BLaER1 treated with 17β-estradiol and CSF1 and Interleukin-3, amounts not matched to agents 10 nM and 100 nM (cell line): ENCODE measurements at regions not wholly inside any gene's neighbourhood (a gene's known extent, or its start where the extent isn't known, plus 50 kb on each side); places are given as distances from the start of the nearest gene placed in this dataset.
"Not testable (repeated sequence)": the region's sequence is repeated elsewhere in the genome, so short reads cannot be mapped to it uniquely, and the experiment has no call there.

Experiments
- H3K27ac ChIP-seq, 11 experiments: shearing (Covaris generic); formaldehyde crosslinking; 2 replicates each; pipeline ENCODE4 v1.8.1; 2022
- H3K27me3 ChIP-seq, 11 experiments: shearing (Covaris generic); formaldehyde crosslinking; 2 replicates each; pipeline ENCODE4 v1.8.1; 2022
- H3K36me3 ChIP-seq, 11 experiments: shearing (Covaris generic); formaldehyde crosslinking; 2 replicates each; pipeline ENCODE4 v1.8.1; 2022
- H3K4me1 ChIP-seq, 10 experiments: shearing (Covaris generic); formaldehyde crosslinking; 2 replicates each; pipeline ENCODE4 v1.8.1; 2022
- H3K4me2 ChIP-seq, 11 experiments: shearing (Covaris generic); formaldehyde crosslinking; 2 replicates each; pipeline ENCODE4 v1.8.1; 2022
- H3K4me3 ChIP-seq, 10 experiments: shearing (Covaris generic); formaldehyde crosslinking; 2 replicates each; pipeline ENCODE4 v1.8.1; 2022
- H3K9ac ChIP-seq, 11 experiments: shearing (Covaris generic); formaldehyde crosslinking; 2 replicates each; pipeline ENCODE4 v1.8.1; 2022
- H3K9me3 ChIP-seq, 11 experiments: shearing (Covaris generic); formaldehyde crosslinking; replicated peaks in 1 of 11; 2 replicates each; pipeline ENCODE4 v1.8.1; 2022
- H4K20me1 ChIP-seq, 11 experiments: shearing (Covaris generic); formaldehyde crosslinking; 2 replicates each; pipeline ENCODE4 v1.8.1; 2022
- Cebpa-rat ChIP-seq, 11 experiments: shearing (Covaris generic); IDR thresholded peaks; 2 replicates each; pipeline ENCODE4 v1.8.1; 2022

- H3K9me3 ChIP-seq, result peaks cover 32 to 52% (median 47%) of the 10 kb centered on the region in 11 experiments
- H3K4me2 ChIP-seq, result peak overlapping the region in 9 of 11 experiments; percentile 14 to 54 (median 35); a peak in 18 of 22 replicates
- TF ChIP-seq Cebpa-rat (IDR thresholded peaks at IDR 0.05), result no peak
- peaks cover 21 to 32% (median 29%) of the 10 kb centered on the region in 10 experiments for H3K4me1 ChIP-seq
- no peaks in the 10 kb centered on the region for H3K27me3 ChIP-seq
- no peak overlapping the region; a peak in 1 of 20 replicates for H3K4me3 ChIP-seq
- H3K27ac ChIP-seq, result no peak overlapping the region
- H3K36me3 ChIP-seq, result peaks cover 0 to 8% (median 0%) of the 10 kb centered on the region in 11 experiments; a peak in 2 of 22 replicates
- no peak overlapping the region for H3K9ac ChIP-seq
- H4K20me1 ChIP-seq, result no peaks in the 10 kb centered on the region
Measured at GRCh38 chr3:194884649-194885315, 199.1 kb downstream of the FAM43A start.

- Histone ChIP-seq H3K4me3 (no peak overlapping the region), H3K27me3 (no peaks in the 10 kb centered on the region), H3K9ac (no peak overlapping the region), H3K4me2 (no peak overlapping the region), H3K36me3 (peaks cover 0 to 8% (median 0%) of the 10 kb centered on the region in 11 experiments; a peak in 2 of 22 replicates), H4K20me1 (no peaks in the 10 kb centered on the region), H3K4me1 (peaks cover 11 to 29% (median 22%) of the 10 kb centered on the region in 10 experiments), H3K27ac (no peak overlapping the region), H3K9me3 (peaks cover 32 to 52% (median 47%) of the 10 kb centered on the region in 11 experiments)
- TF ChIP-seq Cebpa-rat (IDR thresholded peaks at IDR 0.05), result no peak
Measured at GRCh38 chr3:194885766-194886165, 200.1 kb downstream of the FAM43A start.

DNA sequence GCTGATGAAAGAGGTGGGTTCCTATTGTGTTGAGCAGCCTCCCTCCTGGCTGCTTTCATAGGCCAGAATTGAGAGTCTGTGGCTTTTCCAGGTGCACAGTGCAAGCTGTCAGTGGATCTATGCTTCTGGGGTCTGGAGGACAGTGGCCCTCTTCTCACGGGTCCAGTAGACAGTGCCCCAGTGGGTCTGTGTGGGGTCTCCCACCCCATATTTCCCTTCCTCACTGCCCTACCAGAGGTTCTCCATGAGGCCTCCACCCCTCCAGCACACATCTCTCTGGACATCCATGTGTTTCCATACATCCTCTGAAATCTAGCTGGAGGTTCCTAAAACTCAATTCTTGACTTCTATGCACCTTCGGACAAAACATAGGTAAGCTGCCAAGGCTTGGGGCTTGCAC is 201.2 kb downstream of the FAM43A start:
- H4K20me1 ChIP-seq, result no peaks in the 10 kb centered on the region
- no peak for TF ChIP-seq Cebpa-rat (IDR thresholded peaks at IDR 0.05)

GRCh38 chr3:194888062-194888461 is 202.4 kb downstream of the FAM43A start:
- not testable (repeated sequence) for H3K4me3 ChIP-seq, H3K36me3 ChIP-seq, H3K27ac ChIP-seq, H3K9ac ChIP-seq, H3K4me2 ChIP-seq, H4K20me1 ChIP-seq, H3K27me3 ChIP-seq
- Histone ChIP-seq H3K9me3 (peaks cover 30 to 48% (median 41%) of the 10 kb centered on the region in 11 experiments), H3K4me1 (peaks cover 0 to 20% (median 11%) of the 10 kb centered on the region in 10 experiments; a peak in 17 of 20 replicates)

More for the DNA sequence above, 201.2 kb downstream of the FAM43A start:
- H3K9me3 ChIP-seq, result peaks cover 32 to 52% (median 47%) of the 10 kb centered on the region in 11 experiments
- no peaks in the 10 kb centered on the region for H3K27me3 ChIP-seq
- H3K4me1 ChIP-seq, result peaks cover under 1 to 20% (median 11%) of the 10 kb centered on the region in 10 experiments; a peak in 19 of 20 replicates
- H3K9ac ChIP-seq, result no peak overlapping the region
- H3K4me2 ChIP-seq, result no peak overlapping the region
- H3K27ac ChIP-seq, result no peak overlapping the region
- H3K4me3 ChIP-seq, result no peak overlapping the region
- H3K36me3 ChIP-seq, result peaks cover 0 to 8% (median 0%) of the 10 kb centered on the region in 11 experiments; a peak in 2 of 22 replicates

- Histone ChIP-seq H3K4me1 (peaks cover 0 to 20% (median 11%) of the 10 kb centered on the region in 10 experiments; a peak in 17 of 20 replicates), H3K4me2 (no peak overlapping the region), H3K4me3 (no peak overlapping the region), H3K27me3 (no peaks in the 10 kb centered on the region), H3K36me3 (peaks cover 0 to 3% (median 0%) of the 10 kb centered on the region in 11 experiments; a peak in 2 of 22 replicates), H3K9me3 (peaks cover 22 to 45% (median 39%) of the 10 kb centered on the region in 11 experiments), H4K20me1 (no peaks in the 10 kb centered on the region), H3K27ac (no peak overlapping the region), H3K9ac (no peak overlapping the region)
- no peak for TF ChIP-seq Cebpa-rat (IDR thresholded peaks at IDR 0.05)
Measured at GRCh38 chr3:194888916-194889315, 203.2 kb downstream of the FAM43A start.

DNA sequence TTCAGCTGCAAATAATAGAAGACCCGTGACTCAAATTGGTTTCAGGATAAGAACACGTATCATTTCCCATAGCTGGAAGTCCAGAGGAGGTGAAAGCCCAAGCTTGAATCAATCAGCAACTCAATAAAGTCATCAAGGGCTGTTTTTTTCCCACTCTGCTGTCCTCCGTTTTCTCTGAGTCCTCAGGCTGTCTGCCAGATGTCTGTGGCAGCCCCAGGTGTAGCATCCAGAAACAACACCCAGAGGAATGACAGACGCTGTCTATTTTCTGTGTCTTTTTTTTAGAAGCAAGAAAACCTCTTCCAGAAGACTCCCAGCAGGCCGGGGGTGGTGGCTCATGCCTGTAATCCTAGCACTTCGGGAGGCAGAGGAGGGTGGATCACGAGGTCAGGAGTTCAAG is 204.4 kb downstream of the FAM43A start:
- Histone ChIP-seq H3K4me1 (peaks cover 0 to 10% (median 4%) of the 10 kb centered on the region in 10 experiments; a peak in 13 of 20 replicates), H3K27ac (no peak overlapping the region), H3K36me3 (no peaks in the 10 kb centered on the region), H3K27me3 (no peaks in the 10 kb centered on the region), H4K20me1 (no peaks in the 10 kb centered on the region), H3K9me3 (peaks cover 21 to 45% (median 39%) of the 10 kb centered on the region in 11 experiments), H3K9ac (no peak overlapping the region), H3K4me3 (no peak overlapping the region), H3K4me2 (peak overlapping the region in 2 of 11 experiments; percentile 2; a peak in 1 of 22 replicates)
- TF ChIP-seq Cebpa-rat (IDR thresholded peaks at IDR 0.05), result no peak

GRCh38 chr3:194893121-194893987 is 207.7 kb downstream of the FAM43A start:
- H4K20me1 ChIP-seq, result no peaks in the 10 kb centered on the region
- H3K36me3 ChIP-seq, result no peaks in the 10 kb centered on the region
- no peak overlapping the region for H3K27ac ChIP-seq
- peaks cover 11 to 20% (median 18%) of the 10 kb centered on the region in 11 experiments; a peak in 19 of 22 replicates for H3K9me3 ChIP-seq
- H3K27me3 ChIP-seq, result no peaks in the 10 kb centered on the region
- no peak overlapping the region for H3K9ac ChIP-seq
- TF ChIP-seq Cebpa-rat (IDR thresholded peaks at IDR 0.05), result no peak
- H3K4me3 ChIP-seq, result no peak overlapping the region
- H3K4me1 ChIP-seq, result peaks cover 0 to 19% (median 7%) of the 10 kb centered on the region in 10 experiments; a peak in 8 of 20 replicates
- H3K4me2 ChIP-seq, result peak overlapping the region in 2 of 11 experiments; percentile 21 to 28; a peak in 1 of 22 replicates

DNA sequence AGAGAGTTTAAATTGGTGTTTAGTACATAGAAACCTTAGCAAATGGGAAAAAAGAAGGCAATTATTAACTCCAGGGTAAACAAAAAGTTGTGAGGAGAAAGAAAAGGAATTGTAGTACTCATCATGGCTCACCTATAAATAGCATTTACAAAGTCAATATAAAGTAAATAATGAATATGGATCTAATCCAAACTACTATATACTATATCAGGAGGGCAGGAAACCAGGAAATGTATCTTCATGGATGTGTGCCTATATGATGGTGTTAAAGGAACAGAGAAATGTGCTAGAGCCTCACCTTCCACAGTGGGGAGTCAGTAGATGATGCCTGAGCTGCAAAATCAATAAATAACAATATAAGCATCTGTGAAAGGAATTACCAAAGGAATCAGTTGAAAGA is 208.9 kb downstream of the FAM43A start:
- H3K4me3 ChIP-seq, result no peak overlapping the region
- no peaks in the 10 kb centered on the region for H3K27me3 ChIP-seq
- no peak for TF ChIP-seq Cebpa-rat (IDR thresholded peaks at IDR 0.05)
- H3K27ac ChIP-seq, result no peak overlapping the region
- no peak overlapping the region for H3K4me2 ChIP-seq
- H4K20me1 ChIP-seq, result no peaks in the 10 kb centered on the region
- no peak overlapping the region for H3K9ac ChIP-seq
- peaks cover 18 to 30% (median 25%) of the 10 kb centered on the region in 11 experiments; a peak in 21 of 22 replicates for H3K9me3 ChIP-seq
- H3K4me1 ChIP-seq, result peaks cover 0 to 23% (median 7%) of the 10 kb centered on the region in 10 experiments; a peak in 8 of 20 replicates
- H3K36me3 ChIP-seq, result no peaks in the 10 kb centered on the region
